ENCODE measurements at regions not wholly inside any gene's neighbourhood (a gene's known extent, or its start where the extent isn't known, plus 50 kb on each side); places are given as distances from the start of the nearest gene placed in this dataset.
"Not testable (repeated sequence)": the region's sequence is repeated elsewhere in the genome, so short reads cannot be mapped to it uniquely, and the experiment has no call there.

DNA sequence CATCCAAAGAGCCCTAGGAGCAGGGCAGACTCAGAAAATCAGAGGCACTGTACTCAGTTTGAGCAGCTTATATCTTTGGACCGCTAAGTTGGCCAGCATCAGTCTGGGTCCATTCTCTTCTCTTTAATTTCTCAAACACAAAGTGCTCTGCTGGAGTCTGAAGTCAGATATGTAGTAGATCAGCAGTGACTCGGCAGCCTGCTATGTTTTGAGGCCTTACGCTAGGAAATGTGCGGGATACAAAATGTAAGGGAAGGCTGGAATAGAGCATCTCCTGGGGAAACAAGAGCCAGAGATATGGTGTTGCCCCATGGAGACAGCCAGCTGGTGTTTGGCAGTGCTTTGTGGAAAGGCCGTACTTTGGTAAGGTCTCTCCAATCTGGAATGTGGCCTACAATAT is 60.6 kb upstream of the VKORC1L1 start:
- CTCF ChIA-PET = interaction anchor here (0.6 kb wide), 1 partner anchor 8 kb away, joined by 4 read pairs; no protein-coding TSS in a partner anchor
- no peaks in the 10 kb centered on the region for H3K9me3 ChIP-seq (ENCODE audit: control insufficient read depth, insufficient read depth, low read length)
- H3K4me3 ChIP-seq (ENCODE audit: insufficient read depth, low read depth, low read length) = no peak overlapping the region
- ATAC-seq (ENCODE audit: low read depth) (peak; percentile 70), DNase-seq (peak; percentile 72)
- no peak overlapping the region for H2BK5ac ChIP-seq (ENCODE audit: low read depth, low read length, poor library complexity, severe bottlenecking)
- H3K4me2 ChIP-seq (ENCODE audit: low read depth, low read length) = no peak overlapping the region
- no peak overlapping the region for H3K56ac ChIP-seq (ENCODE audit: extremely low read depth, insufficient read depth, low read length)
- H2AK5ac ChIP-seq (ENCODE audit: low read depth, low read length) = no peak overlapping the region
- no peaks in the 10 kb centered on the region for H3K4me1 ChIP-seq (ENCODE audit: control insufficient read depth, insufficient read depth, low read length)
- no peak overlapping the region for H2BK15ac ChIP-seq (ENCODE audit: low read depth, low read length)
- H3K4ac ChIP-seq (ENCODE audit: low read depth, low read length) = no peak overlapping the region
- no peaks in the 10 kb centered on the region for H4K20me1 ChIP-seq (ENCODE audit: insufficient read depth, low read length)
- WGBS, 2 experiments (ENCODE audit: extremely low coverage in 2 of 2, insufficient read length in 1 of 2) = 79% methylated on average over 3 of the region's 5 CpGs; no CpG with 5 or more reads in 1 of the 2 experiments
- no peak overlapping the region for H4K8ac ChIP-seq (ENCODE audit: low read depth in 2 of 2, low read length in 2 of 2)
- H3K14ac ChIP-seq (replicated peaks; ENCODE audit: low read depth, low read length) = no peak overlapping the region
- H3K27ac ChIP-seq (ENCODE audit: insufficient read depth, low read length) = no peak overlapping the region
- no peak overlapping the region for H2BK120ac ChIP-seq (ENCODE audit: low read depth, low read length)
- no peak overlapping the region for H2AK9ac ChIP-seq (replicated peaks; ENCODE audit: low read depth, low read length, poor library complexity)
- no peak overlapping the region for H3K18ac ChIP-seq (ENCODE audit: low read depth, low read length)
- H4K91ac ChIP-seq (ENCODE audit: insufficient read depth, low read depth, low read length) = no peak overlapping the region
- dilution Hi-C loops (cut with HindIII; ENCODE audit: low sequenced_read_pairs, unreplicated experiment) (no loop called here), in situ Hi-C loops (cut with MboI; ENCODE audit: low sequenced_read_pairs) (no loop called here), intact Hi-C loops (cut with micrococcal nuclease) (no loop called here)
- no TSS peak for BruUV-seq (replicated peaks)
- POLR2A ChIA-PET (ENCODE audit: unreplicated experiment) = no interaction called here
- no peak overlapping the region for H3K23ac ChIP-seq (ENCODE audit: low read depth, low read length)
- H2BK20ac ChIP-seq (ENCODE audit: low read depth, low read length) = no peak overlapping the region
- H3K9me1 ChIP-seq (ENCODE audit: insufficient read depth, low read length) = no peaks in the 10 kb centered on the region
- H4K5ac ChIP-seq (ENCODE audit: low read depth, low read length) = no peak overlapping the region
- H3K79me1 ChIP-seq (ENCODE audit: low read depth in 1 of 2, low read length in 2 of 2) = no peaks in the 10 kb centered on the region
- no peak overlapping the region for H2AFZ ChIP-seq (replicated peaks; ENCODE audit: low read length, poor library complexity)
- H3K36me3 ChIP-seq (ENCODE audit: control insufficient read depth, insufficient read depth, low read length) = no peaks in the 10 kb centered on the region
- no peak for TF ChIP-seq MXI1 (IDR thresholded peaks at IDR 0.05; ENCODE audit: borderline replicate concordance, low read depth, low read length)
- no peak for TF ChIP-seq RFX5 (IDR thresholded peaks at IDR 0.05; ENCODE audit: low read depth, low read length)
- no peak for TF ChIP-seq MAZ (IDR thresholded peaks at IDR 0.05; ENCODE audit: borderline replicate concordance, low read depth, low read length)
- TF ChIP-seq, protein P1, sequence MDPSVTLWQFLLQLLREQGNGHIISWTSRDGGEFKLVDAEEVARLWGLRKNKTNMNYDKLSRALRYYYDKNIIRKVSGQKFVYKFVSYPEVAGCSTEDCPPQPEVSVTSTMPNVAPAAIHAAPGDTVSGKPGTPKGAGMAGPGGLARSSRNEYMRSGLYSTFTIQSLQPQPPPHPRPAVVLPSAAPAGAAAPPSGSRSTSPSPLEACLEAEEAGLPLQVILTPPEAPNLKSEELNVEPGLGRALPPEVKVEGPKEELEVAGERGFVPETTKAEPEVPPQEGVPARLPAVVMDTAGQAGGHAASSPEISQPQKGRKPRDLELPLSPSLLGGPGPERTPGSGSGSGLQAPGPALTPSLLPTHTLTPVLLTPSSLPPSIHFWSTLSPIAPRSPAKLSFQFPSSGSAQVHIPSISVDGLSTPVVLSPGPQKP (IDR thresholded peaks at IDR 0.05; ENCODE audit: borderline replicate concordance, low read depth, low read length) = no peak
- H3K27me3 ChIP-seq (ENCODE audit: control insufficient read depth, insufficient read depth, low read length) = no peaks in the 10 kb centered on the region
- no peak overlapping the region for H3K9ac ChIP-seq (ENCODE audit: low read depth, low read length)

DNA sequence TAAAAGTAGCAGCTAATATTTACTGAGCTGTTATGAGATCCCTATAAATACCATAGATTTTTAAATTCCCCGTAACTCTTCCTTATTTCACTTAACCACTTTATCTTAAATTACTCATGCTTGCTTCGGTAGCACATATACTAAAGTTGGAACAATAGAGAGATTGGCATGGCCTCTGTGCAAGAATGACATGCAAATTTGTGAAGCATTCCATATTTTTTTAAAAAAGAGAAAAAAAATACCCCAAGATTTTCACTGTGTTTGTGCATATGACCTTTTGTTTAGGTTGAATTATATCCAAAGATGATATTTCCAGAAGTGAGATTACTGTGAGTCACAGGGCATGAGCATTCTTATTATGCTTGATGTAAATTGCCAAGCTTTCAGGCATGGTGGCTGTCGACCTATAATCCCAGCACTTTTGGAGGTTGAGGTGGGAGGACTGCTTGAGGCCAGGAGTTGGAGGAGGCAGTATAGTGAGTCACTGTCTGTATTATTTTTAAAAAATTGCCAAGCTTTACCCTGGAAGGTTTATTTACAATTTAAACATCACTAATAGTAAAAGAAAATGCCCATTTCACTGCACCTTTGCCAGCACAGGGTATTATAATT is 58.2 kb upstream of the VKORC1L1 start:
- H3K4me1 ChIP-seq (ENCODE audit: control insufficient read depth, insufficient read depth, low read length); H2AK9ac ChIP-seq (replicated peaks; ENCODE audit: low read depth, low read length, poor library complexity); BruUV-seq (replicated peaks); H3K4me3 ChIP-seq (ENCODE audit: insufficient read depth, low read depth, low read length); H3K56ac ChIP-seq (ENCODE audit: extremely low read depth, insufficient read depth, low read length); H3K9me1 ChIP-seq (ENCODE audit: insufficient read depth, low read length); H3K4me2 ChIP-seq (ENCODE audit: low read depth, low read length); intact Hi-C loops (cut with micrococcal nuclease); H2BK15ac ChIP-seq (ENCODE audit: low read depth, low read length); H3K27ac ChIP-seq (ENCODE audit: insufficient read depth, low read length); H2BK5ac ChIP-seq (ENCODE audit: low read depth, low read length, poor library complexity, severe bottlenecking); H3K9me3 ChIP-seq (ENCODE audit: control insufficient read depth, insufficient read depth, low read length); H3K27me3 ChIP-seq (ENCODE audit: control insufficient read depth, insufficient read depth, low read length); in situ Hi-C loops (cut with MboI; ENCODE audit: low sequenced_read_pairs); H4K20me1 ChIP-seq (ENCODE audit: insufficient read depth, low read length); H3K18ac ChIP-seq (ENCODE audit: low read depth, low read length); H2AK5ac ChIP-seq (ENCODE audit: low read depth, low read length); H3K9ac ChIP-seq (ENCODE audit: low read depth, low read length); H4K5ac ChIP-seq (ENCODE audit: low read depth, low read length); dilution Hi-C loops (cut with HindIII; ENCODE audit: low sequenced_read_pairs, unreplicated experiment); H3K79me1 ChIP-seq (ENCODE audit: low read depth in 1 of 2, low read length in 2 of 2); H3K23ac ChIP-seq (ENCODE audit: low read depth, low read length); ATAC-seq (ENCODE audit: low read depth); H2BK120ac ChIP-seq (ENCODE audit: low read depth, low read length); H4K8ac ChIP-seq (ENCODE audit: low read depth in 2 of 2, low read length in 2 of 2); H3K14ac ChIP-seq (replicated peaks; ENCODE audit: low read depth, low read length); POLR2A ChIA-PET (ENCODE audit: unreplicated experiment); H3K4ac ChIP-seq (ENCODE audit: low read depth, low read length); H3K36me3 ChIP-seq (ENCODE audit: control insufficient read depth, insufficient read depth, low read length); H2BK20ac ChIP-seq (ENCODE audit: low read depth, low read length); H4K91ac ChIP-seq (ENCODE audit: insufficient read depth, low read depth, low read length); H2AFZ ChIP-seq (replicated peaks; ENCODE audit: low read length, poor library complexity): not testable (repeated sequence)
- DNase-seq = peak; percentile 40
- CTCF ChIA-PET = interaction anchor here (0.7 kb wide), 1 partner anchor 8 kb away, joined by 3 read pairs; no protein-coding TSS in a partner anchor
- no CpG with 5 or more reads among the region's 3 CpGs for WGBS, 2 experiments (ENCODE audit: extremely low coverage in 2 of 2, insufficient read length in 1 of 2)

Measured in IMR-90 (cell line).